GM23248 (cell line): ENCODE measurements at regions not wholly inside any gene's neighbourhood (a gene's known extent, or its start where the extent isn't known, plus 50 kb on each side); places are given as distances from the start of the nearest gene placed in this dataset.

ENCODE experiments used
- DNase-seq: peaks from one replicate; pipeline ENCODE4 v3.0.0-alpha.2; 2015
- H2AFZ ChIP-seq: fragments of 200-600 bp; sonication (generic); 2 replicates; pipeline ENCODE4 v1.6.1; 2016; ENCODE audit warnings: antibody characterized with exemption
- H3F3A ChIP-seq: fragments of 200-600 bp; sonication (generic); 2 replicates; pipeline ENCODE4 v1.6.1; 2016; ENCODE audit warnings: mild to moderate bottlenecking, antibody characterized with exemption, mixed run types; ENCODE audit not compliant: insufficient read depth
- H3K27ac ChIP-seq: fragments of 200-600 bp; sonication (generic); 2 replicates; pipeline ENCODE4 v1.5.1; 2016; ENCODE audit warnings: mild to moderate bottlenecking
- H3K27me3 ChIP-seq: fragments of 200-600 bp; sonication (generic); replicated peaks from 2 replicates; pipeline ENCODE4 v1.6.1; 2016; ENCODE audit warnings: mild to moderate bottlenecking; ENCODE audit not compliant: insufficient read depth
- H3K36me3 ChIP-seq: fragments of 200-600 bp; sonication (generic); 2 replicates; pipeline ENCODE4 v1.6.1; 2016; ENCODE audit warnings: low read depth, mild to moderate bottlenecking
- H3K4me1 ChIP-seq: fragments of 200-600 bp; sonication (generic); 2 replicates; pipeline ENCODE4 v1.6.1; 2016; ENCODE audit warnings: mild to moderate bottlenecking; ENCODE audit not compliant: insufficient read depth
- H3K4me2 ChIP-seq: fragments of 200-600 bp; sonication (generic); one replicate; pipeline ENCODE4 v1.6.1; 2016; ENCODE audit warnings: mild to moderate bottlenecking; ENCODE audit not compliant: unreplicated experiment
- H3K4me3 ChIP-seq: fragments of 200-600 bp; sonication (generic); 2 replicates; pipeline ENCODE4 v1.5.1; 2016; ENCODE audit warnings: mild to moderate bottlenecking
- H3K79me2 ChIP-seq: fragments of 200-600 bp; sonication (generic); 2 replicates; pipeline ENCODE4 v1.6.1; 2016; ENCODE audit warnings: mild to moderate bottlenecking; ENCODE audit not compliant: insufficient read depth
- H3K9ac ChIP-seq: fragments of 200-600 bp; sonication (generic); 2 replicates; pipeline ENCODE4 v1.6.1; 2016; ENCODE audit warnings: mild to moderate bottlenecking
- H3K9me2 ChIP-seq: fragments of 200-600 bp; sonication (generic); 2 replicates; pipeline ENCODE4 v1.6.1; 2016; ENCODE audit warnings: mixed run types, mild to moderate bottlenecking, moderate library complexity; ENCODE audit not compliant: insufficient read depth
- H3K9me3 ChIP-seq: fragments of 200-600 bp; sonication (generic); one replicate; pipeline ENCODE4 v1.6.1; 2017; ENCODE audit warnings: low read depth
- H4K20me1 ChIP-seq: fragments of 200-600 bp; sonication (generic); 2 replicates; pipeline ENCODE4 v1.6.0; 2016; ENCODE audit not compliant: insufficient read depth
- EZH2 ChIP-seq: fragments of 200-600 bp; sonication (generic); IDR thresholded peaks from 2 replicates; pipeline ENCODE4 v1.6.1; 2018; ENCODE audit warnings: antibody characterized with exemption, mild to moderate bottlenecking; ENCODE audit not compliant: insufficient read depth, poor library complexity, severe bottlenecking
- EZH2phosphoT487 ChIP-seq: fragments of 200-600 bp; sonication (generic); IDR thresholded peaks from 2 replicates; pipeline ENCODE4 v1.6.1; 2018; ENCODE audit warnings: antibody characterized with exemption, moderate library complexity, mild to moderate bottlenecking, low read depth; ENCODE audit not compliant: insufficient read depth
- WGBS, 2 experiments: methylation state at CpG; one replicate each; pipeline ENCODE4 v1.1.6; 2015 to 2017; ENCODE audit warnings: low lambda C conversion rate in 2 of 2, low coverage in 1 of 2; ENCODE audit errors: missing lambda C conversion rate in 2 of 2; 5-methylcytosine and 5-hydroxymethylcytosine counted together
- in situ Hi-C: fragments of 300-500 bp; cut with MboI; formaldehyde crosslinking; loops from 2 replicates; pipeline ENCODE4 v1.15.0; 2020

DNA sequence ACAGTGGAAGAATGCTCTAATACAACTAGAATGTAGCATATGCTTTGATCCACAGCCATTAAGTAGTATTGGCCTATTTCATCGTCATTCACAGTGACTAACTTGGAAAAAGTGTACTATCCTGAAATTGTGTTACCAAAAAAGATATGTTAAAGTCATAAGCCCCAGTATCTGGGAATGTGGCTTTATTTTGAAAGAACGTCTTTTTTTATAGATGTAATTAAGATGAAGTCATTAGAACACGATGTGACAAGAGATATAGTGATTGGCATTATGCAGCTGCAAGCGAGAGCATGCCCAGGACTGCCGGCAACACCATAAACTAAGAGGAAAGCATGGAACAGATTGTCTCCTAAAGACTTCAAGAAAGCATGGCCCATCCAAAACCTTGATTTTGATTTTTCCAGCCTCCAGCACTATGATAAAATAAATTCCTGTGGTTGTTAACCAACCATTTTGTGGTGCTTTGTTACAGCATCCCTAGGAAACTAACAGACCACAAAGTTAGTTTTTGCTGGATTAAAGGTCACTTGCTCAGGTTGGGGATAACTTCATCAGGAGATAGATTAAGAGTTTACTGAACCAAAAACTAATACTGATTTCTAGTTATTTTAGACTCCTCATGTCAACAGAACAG is 870.6 kb upstream of the LRRC4C start:
- no peaks in the 10 kb centered on the region for H3K9me2 ChIP-seq
- no peak overlapping the region for H3K4me3 ChIP-seq
- no peaks in the 10 kb centered on the region for H3K4me1 ChIP-seq
- no peaks in the 10 kb centered on the region for H3F3A ChIP-seq
- H3K4me2 ChIP-seq = no peak overlapping the region
- no peak for TF ChIP-seq EZH2
- TF ChIP-seq EZH2phosphoT487 = no peak
- no peaks in the 10 kb centered on the region for H3K9me3 ChIP-seq
- no peak overlapping the region for H3K27ac ChIP-seq
- H2AFZ ChIP-seq = no peak overlapping the region
- 18 to 21% methylated on average over 5 of the region's 5 CpGs for WGBS, 2 experiments
- DNase-seq = no peak
- H3K36me3 ChIP-seq = no peaks in the 10 kb centered on the region
- H4K20me1 ChIP-seq = no peaks in the 10 kb centered on the region
- H3K9ac ChIP-seq = no peak overlapping the region
- in situ Hi-C loops = no loop called here
- H3K79me2 ChIP-seq = no peaks in the 10 kb centered on the region
- H3K27me3 ChIP-seq = no peaks in the 10 kb centered on the region

DNA sequence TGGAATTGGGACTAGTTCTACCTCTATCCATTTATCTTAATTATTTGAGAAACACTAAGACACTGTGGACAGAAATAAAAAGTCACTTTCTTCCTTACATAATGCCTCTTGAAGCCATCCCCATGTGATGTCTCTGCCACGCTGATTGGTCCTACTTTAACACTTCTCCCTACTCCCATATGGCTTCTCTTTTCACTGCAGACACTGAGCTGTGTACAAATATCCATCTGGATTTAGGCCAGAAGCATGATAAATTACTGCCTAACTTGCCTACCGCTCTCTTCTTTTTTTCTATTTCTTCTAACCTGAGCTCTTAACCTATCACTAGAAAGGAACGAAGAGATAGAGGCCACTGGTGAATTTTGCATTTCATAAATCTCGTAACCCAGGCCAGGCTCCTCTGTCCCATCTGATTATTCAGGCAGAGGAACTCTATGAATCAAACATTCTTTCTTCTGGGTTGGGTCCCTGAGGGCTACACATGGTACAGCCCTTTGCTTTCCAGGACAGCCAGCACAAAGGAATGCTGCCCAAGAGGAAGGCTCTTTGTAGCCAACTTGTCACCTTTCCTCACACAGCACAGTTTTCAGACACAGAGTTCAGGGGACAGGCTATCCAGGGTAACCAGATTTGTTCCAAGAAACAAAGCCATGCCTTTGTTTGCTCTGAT is 878.5 kb upstream of the LRRC4C start:
- in situ Hi-C loops = no loop called here
- H3F3A ChIP-seq = no peaks in the 10 kb centered on the region
- no peak overlapping the region for H3K9ac ChIP-seq
- no peaks in the 10 kb centered on the region for H4K20me1 ChIP-seq
- no peaks in the 10 kb centered on the region for H3K9me2 ChIP-seq
- no peaks in the 10 kb centered on the region for H3K36me3 ChIP-seq
- no peak overlapping the region for H3K4me3 ChIP-seq
- TF ChIP-seq EZH2 (no peak), EZH2phosphoT487 (no peak)
- no peaks in the 10 kb centered on the region for H3K79me2 ChIP-seq
- no peak overlapping the region for H2AFZ ChIP-seq
- no peaks in the 10 kb centered on the region for H3K4me1 ChIP-seq
- no peak for DNase-seq
- no peaks in the 10 kb centered on the region for H3K27me3 ChIP-seq
- no peak overlapping the region for H3K27ac ChIP-seq
- 14 to 18% methylated on average over 4 of the region's 4 CpGs for WGBS, 2 experiments
- no peaks in the 10 kb centered on the region for H3K9me3 ChIP-seq
- no peak overlapping the region for H3K4me2 ChIP-seq

DNA sequence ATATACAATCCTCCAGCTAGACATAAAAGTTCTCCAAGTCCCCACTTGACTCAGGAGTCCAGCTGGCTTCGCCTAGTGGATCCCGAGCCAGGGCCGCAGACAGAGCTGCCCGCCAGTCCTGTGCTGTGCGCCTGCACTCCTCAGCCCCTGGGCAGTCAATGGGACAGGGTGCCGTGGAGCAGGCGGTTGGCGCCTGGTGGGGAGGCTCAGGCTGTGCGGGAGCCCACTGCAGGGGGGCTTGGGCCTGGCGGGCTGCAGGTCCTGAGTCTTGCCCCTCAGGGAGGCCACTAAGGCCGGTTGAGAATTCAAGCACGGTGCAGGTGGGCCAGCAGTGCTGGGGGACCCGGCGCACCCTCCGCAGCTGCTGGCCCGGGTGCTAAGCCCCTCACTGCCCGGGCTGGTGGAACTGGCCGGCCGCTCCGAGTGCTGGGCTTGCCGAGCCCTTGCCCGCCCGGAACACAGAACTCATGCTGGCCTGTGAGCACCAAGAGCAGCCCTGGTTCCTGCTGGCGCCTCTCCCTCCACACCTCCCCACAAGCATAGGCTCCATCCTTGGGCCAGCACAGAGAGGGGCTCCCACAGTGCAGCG is 884.8 kb upstream of the LRRC4C start:
- H2AFZ ChIP-seq = no peak overlapping the region
- H3K79me2 ChIP-seq = no peaks in the 10 kb centered on the region
- H3K4me2 ChIP-seq = no peak overlapping the region
- H3K27me3 ChIP-seq = no peaks in the 10 kb centered on the region
- no peaks in the 10 kb centered on the region for H3K9me3 ChIP-seq
- H3K36me3 ChIP-seq = no peaks in the 10 kb centered on the region
- H3K4me1 ChIP-seq = no peaks in the 10 kb centered on the region
- no peak overlapping the region for H3K27ac ChIP-seq
- 60 to 62% methylated on average over 21 to 25 of the region's 25 CpGs for WGBS, 2 experiments
- DNase-seq = no peak
- no peaks in the 10 kb centered on the region for H3K9me2 ChIP-seq
- no peak overlapping the region for H3K4me3 ChIP-seq
- no peaks in the 10 kb centered on the region for H4K20me1 ChIP-seq
- in situ Hi-C loops = no loop called here
- TF ChIP-seq EZH2 = no peak
- no peak for TF ChIP-seq EZH2phosphoT487
- H3K9ac ChIP-seq = no peak overlapping the region
- H3F3A ChIP-seq = no peaks in the 10 kb centered on the region

DNA sequence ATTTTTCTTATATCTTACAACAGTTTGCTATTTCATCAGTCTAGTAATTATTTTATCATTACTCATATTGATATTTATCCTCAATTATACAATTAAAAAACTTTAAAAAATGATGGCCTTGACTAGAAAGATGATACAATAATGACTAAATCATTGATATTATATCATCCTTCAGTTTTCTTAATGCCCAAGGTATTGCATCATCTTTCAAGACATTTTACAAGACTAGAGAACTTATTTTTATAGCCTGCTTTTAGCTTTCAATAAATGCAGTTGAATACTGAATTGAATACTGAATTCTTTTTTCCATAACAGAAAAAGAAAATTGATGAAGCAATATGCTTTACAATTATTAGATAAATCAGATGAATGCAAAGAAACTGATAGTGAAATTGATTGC is 886.5 kb upstream of the LRRC4C start:
- no peaks in the 10 kb centered on the region for H3K27me3 ChIP-seq
- no peak overlapping the region for H3K27ac ChIP-seq
- H3K79me2 ChIP-seq = no peaks in the 10 kb centered on the region
- H3K4me1 ChIP-seq = no peaks in the 10 kb centered on the region
- no peaks in the 10 kb centered on the region for H4K20me1 ChIP-seq
- TF ChIP-seq EZH2 = no peak
- no peak for TF ChIP-seq EZH2phosphoT487
- no peak overlapping the region for H2AFZ ChIP-seq
- H3K9ac ChIP-seq = no peak overlapping the region
- no peak overlapping the region for H3K4me2 ChIP-seq
- in situ Hi-C loops = no loop called here
- no peaks in the 10 kb centered on the region for H3K36me3 ChIP-seq
- H3F3A ChIP-seq = no peaks in the 10 kb centered on the region
- no peaks in the 10 kb centered on the region for H3K9me2 ChIP-seq
- H3K9me3 ChIP-seq = no peaks in the 10 kb centered on the region
- H3K4me3 ChIP-seq = no peak overlapping the region
- DNase-seq = no peak
